K562 (cell line): ENCODE measurements at regions not wholly inside any gene's neighbourhood (a gene's known extent, or its start where the extent isn't known, plus 50 kb on each side); places are given as distances from the start of the nearest gene placed in this dataset.

Experiments
- SREBF2 ChIP-seq: sonication (generic); formaldehyde crosslinking; IDR thresholded peaks from 2 replicates; pipeline ENCODE4 v1.4.0; 2020; ENCODE audit warnings: mild to moderate bottlenecking, missing genetic modification reagents
- TF ChIP-seq, protein P1 (sequence below): fragments of 250-450 bp; sonication (Bioruptor Pico); IDR thresholded peaks from 2 replicates; pipeline ENCODE4 v1.5.1; 2021; ENCODE audit warnings: mild to moderate bottlenecking

DNA sequence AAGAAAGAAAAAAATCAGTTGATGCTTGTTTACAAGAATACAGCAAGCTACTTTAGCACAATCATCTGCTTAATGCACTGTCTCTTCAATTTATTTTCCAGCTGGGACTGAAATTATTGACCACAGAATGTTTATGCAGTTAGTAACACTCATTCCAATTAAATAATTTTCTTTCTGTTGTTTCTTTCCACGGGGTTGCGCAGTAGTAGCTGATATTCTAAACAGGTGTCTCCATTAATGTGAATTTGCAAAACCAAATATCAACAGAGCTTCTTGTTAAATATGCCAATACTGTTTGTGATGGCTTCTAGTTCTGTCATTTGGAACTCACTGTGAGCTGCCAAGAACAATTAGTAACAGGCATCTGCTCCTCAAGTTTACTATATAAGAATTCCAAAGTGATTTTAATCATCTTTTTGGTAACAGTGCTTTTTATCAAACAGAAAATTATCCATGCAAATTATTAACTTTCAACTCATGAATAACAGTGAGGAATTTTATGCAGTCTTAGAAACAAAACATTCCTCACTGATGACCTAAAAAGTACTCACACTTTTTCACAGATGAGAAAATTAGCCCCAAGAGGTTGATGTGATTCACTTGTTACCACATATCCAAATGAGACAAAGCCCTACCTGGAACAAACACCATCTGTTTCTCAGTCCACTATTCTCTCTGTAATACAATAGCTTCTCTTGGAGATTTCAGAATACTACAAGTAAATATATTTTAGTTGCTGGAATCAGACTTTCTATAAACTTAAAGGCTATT is 567.6 kb upstream of the RGMB start:
- TF ChIP-seq SREBF2 (CRISPR knock-in tag), result no peak
- TF ChIP-seq, protein P1, sequence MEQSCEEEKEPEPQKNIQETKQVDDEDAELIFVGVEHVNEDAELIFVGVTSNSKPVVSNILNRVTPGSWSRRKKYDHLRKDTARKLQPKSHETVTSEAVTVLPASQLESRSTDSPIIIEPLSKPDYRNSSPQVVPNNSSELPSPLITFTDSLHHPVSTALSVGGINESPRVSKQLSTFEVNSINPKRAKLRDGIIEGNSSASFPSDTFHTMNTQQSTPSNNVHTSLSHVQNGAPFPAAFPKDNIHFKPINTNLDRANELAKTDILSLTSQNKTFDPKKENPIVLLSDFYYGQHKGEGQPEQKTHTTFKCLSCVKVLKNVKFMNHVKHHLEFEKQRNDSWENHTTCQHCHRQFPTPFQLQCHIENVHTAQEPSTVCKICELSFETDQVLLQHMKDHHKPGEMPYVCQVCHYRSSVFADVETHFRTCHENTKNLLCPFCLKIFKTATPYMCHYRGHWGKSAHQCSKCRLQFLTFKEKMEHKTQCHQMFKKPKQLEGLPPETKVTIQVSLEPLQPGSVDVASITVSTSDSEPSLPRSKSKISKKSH (CRISPR knock-in tag), result no peak
